ENCODE measurements at regions not wholly inside any gene's neighbourhood (a gene's known extent, or its start where the extent isn't known, plus 50 kb on each side); places are given as distances from the start of the nearest gene placed in this dataset.
A peak's percentile ranks its signal among the peaks of the same experiment; 100 is the strongest.

DNA sequence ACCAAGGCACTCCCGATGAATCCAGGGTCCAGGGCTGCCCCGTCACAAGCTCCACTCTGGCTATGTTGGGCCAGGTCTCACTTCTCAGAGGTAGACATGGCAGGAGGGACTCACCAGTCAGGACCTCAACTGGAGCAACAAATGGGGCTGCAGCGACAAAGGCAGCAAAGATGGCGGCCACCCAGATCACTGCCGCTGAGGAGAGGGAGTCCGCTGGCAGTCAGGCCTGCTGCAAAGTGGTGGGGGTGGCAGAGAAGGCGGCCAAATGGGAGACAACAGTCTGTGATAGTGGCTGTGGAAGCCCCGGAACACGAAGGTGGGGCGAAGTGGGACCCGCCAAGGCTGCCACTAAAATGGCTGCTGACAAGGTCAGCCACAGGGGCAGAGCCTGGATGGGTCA is 143.3 kb upstream of the RADX start:
- Histone ChIP-seq H3K36me3 (ENCODE audit: insufficient read depth, low read length) (no peaks in the 10 kb centered on the region), H3F3A (ENCODE audit: low read depth) (no peaks in the 10 kb centered on the region), H3K9me2 (replicated peaks; ENCODE audit: low read depth, low read length) (no peaks in the 10 kb centered on the region), H3K4me2 (ENCODE audit: low read depth, low read length, poor library complexity, severe bottlenecking) (no peak overlapping the region), H3K27me3 (ENCODE audit: insufficient read depth, low read length, poor library complexity, severe bottlenecking) (no peaks in the 10 kb centered on the region), H3K4me3 (ENCODE audit: low read length, poor library complexity, severe bottlenecking) (no peak overlapping the region), H4K20me1 (ENCODE audit: insufficient read depth, low read length, poor library complexity, severe bottlenecking) (no peaks in the 10 kb centered on the region), H3K9ac (ENCODE audit: low read depth, low read length, poor library complexity, severe bottlenecking) (no peak overlapping the region), H2AFZ (ENCODE audit: low read length) (no peak overlapping the region), H3K4me1 (ENCODE audit: insufficient read depth, low read length, poor library complexity, severe bottlenecking) (no peaks in the 10 kb centered on the region), H3K9me3 (ENCODE audit: insufficient read depth, low read depth, low read length) (no peaks in the 10 kb centered on the region), H3K79me2 (ENCODE audit: insufficient read depth, low read length) (no peaks in the 10 kb centered on the region)
- TF ChIP-seq, protein P1, sequence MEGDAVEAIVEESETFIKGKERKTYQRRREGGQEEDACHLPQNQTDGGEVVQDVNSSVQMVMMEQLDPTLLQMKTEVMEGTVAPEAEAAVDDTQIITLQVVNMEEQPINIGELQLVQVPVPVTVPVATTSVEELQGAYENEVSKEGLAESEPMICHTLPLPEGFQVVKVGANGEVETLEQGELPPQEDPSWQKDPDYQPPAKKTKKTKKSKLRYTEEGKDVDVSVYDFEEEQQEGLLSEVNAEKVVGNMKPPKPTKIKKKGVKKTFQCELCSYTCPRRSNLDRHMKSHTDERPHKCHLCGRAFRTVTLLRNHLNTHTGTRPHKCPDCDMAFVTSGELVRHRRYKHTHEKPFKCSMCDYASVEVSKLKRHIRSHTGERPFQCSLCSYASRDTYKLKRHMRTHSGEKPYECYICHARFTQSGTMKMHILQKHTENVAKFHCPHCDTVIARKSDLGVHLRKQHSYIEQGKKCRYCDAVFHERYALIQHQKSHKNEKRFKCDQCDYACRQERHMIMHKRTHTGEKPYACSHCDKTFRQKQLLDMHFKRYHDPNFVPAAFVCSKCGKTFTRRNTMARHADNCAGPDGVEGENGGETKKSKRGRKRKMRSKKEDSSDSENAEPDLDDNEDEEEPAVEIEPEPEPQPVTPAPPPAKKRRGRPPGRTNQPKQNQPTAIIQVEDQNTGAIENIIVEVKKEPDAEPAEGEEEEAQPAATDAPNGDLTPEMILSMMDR (conservative IDR thresholded peaks at IDR 0.05; ENCODE audit: low read length), result no peak
- TF ChIP-seq EZH2phosphoT487 (IDR thresholded peaks at IDR 0.05; ENCODE audit: borderline replicate concordance), result no peak

DNA sequence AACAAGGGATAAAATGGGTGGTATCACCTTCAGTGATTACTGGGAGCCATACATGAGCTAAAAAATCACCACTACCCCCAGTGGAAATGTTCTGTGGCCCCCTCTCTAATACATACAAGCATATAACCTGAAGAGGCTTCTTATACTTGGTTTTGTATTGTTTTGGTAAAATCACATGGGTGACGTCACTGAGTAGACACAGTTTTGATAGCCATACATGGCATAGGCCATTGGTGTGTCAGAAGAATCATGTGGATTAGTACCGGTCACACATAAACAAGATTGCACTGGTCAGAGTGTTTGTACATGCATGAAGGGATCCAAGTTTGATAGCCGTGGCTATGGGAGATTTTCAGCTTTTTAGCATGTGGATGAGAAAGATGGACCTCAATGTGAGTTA is 131.9 kb upstream of the RADX start:
- no peaks in the 10 kb centered on the region for H4K20me1 ChIP-seq (ENCODE audit: insufficient read depth, low read length, poor library complexity, severe bottlenecking)
- no peak overlapping the region for H3K9ac ChIP-seq (ENCODE audit: low read depth, low read length, poor library complexity, severe bottlenecking)
- H3K36me3 ChIP-seq (ENCODE audit: insufficient read depth, low read length), result no peaks in the 10 kb centered on the region
- H3K27me3 ChIP-seq (ENCODE audit: insufficient read depth, low read length, poor library complexity, severe bottlenecking), result no peaks in the 10 kb centered on the region
- TF ChIP-seq EZH2phosphoT487 (IDR thresholded peaks at IDR 0.05; ENCODE audit: borderline replicate concordance), result no peak
- TF ChIP-seq, protein P1 (conservative IDR thresholded peaks at IDR 0.05; ENCODE audit: low read length), result no peak
- no peaks in the 10 kb centered on the region for H3K9me3 ChIP-seq (ENCODE audit: insufficient read depth, low read depth, low read length)
- no peak overlapping the region for H3K4me3 ChIP-seq (ENCODE audit: low read length, poor library complexity, severe bottlenecking)
- no peak overlapping the region for H2AFZ ChIP-seq (ENCODE audit: low read length)
- no peaks in the 10 kb centered on the region for H3F3A ChIP-seq (ENCODE audit: low read depth)
- H3K4me2 ChIP-seq (ENCODE audit: low read depth, low read length, poor library complexity, severe bottlenecking), result no peak overlapping the region
- H3K4me1 ChIP-seq (ENCODE audit: insufficient read depth, low read length, poor library complexity, severe bottlenecking), result no peaks in the 10 kb centered on the region
- H3K79me2 ChIP-seq (ENCODE audit: insufficient read depth, low read length), result no peaks in the 10 kb centered on the region
- no peaks in the 10 kb centered on the region for H3K9me2 ChIP-seq (replicated peaks; ENCODE audit: low read depth, low read length)

- H3K4me3 ChIP-seq (ENCODE audit: low read length, poor library complexity, severe bottlenecking), result no peak overlapping the region
- TF ChIP-seq, protein P1 (conservative IDR thresholded peaks at IDR 0.05; ENCODE audit: low read length), result peak; percentile 67
- TF ChIP-seq EZH2phosphoT487 (IDR thresholded peaks at IDR 0.05; ENCODE audit: borderline replicate concordance), result no peak
- no peaks in the 10 kb centered on the region for H3K27me3 ChIP-seq (ENCODE audit: insufficient read depth, low read length, poor library complexity, severe bottlenecking)
- no peaks in the 10 kb centered on the region for H3K79me2 ChIP-seq (ENCODE audit: insufficient read depth, low read length)
- no peaks in the 10 kb centered on the region for H3K9me2 ChIP-seq (replicated peaks; ENCODE audit: low read depth, low read length)
- no peaks in the 10 kb centered on the region for H3K9me3 ChIP-seq (ENCODE audit: insufficient read depth, low read depth, low read length)
- no peaks in the 10 kb centered on the region for H3K4me1 ChIP-seq (ENCODE audit: insufficient read depth, low read length, poor library complexity, severe bottlenecking)
- no peak overlapping the region for H3K4me2 ChIP-seq (ENCODE audit: low read depth, low read length, poor library complexity, severe bottlenecking)
- no peaks in the 10 kb centered on the region for H4K20me1 ChIP-seq (ENCODE audit: insufficient read depth, low read length, poor library complexity, severe bottlenecking)
- no peaks in the 10 kb centered on the region for H3F3A ChIP-seq (ENCODE audit: low read depth)
- no peak overlapping the region for H2AFZ ChIP-seq (ENCODE audit: low read length)
- no peak overlapping the region for H3K9ac ChIP-seq (ENCODE audit: low read depth, low read length, poor library complexity, severe bottlenecking)
- no peaks in the 10 kb centered on the region for H3K36me3 ChIP-seq (ENCODE audit: insufficient read depth, low read length)
Observed at GRCh38 chrX:106481341-106481740, 130.4 kb upstream of the RADX start.

Data from Loucy (cell line).